ENCODE measurements at regions not wholly inside any gene's neighbourhood (a gene's known extent, or its start where the extent isn't known, plus 50 kb on each side); places are given as distances from the start of the nearest gene placed in this dataset.

- H3K27ac ChIP-seq = no peak overlapping the region
- intact Hi-C loops (cut with DNase I) = no loop called here
- H3K36me3 ChIP-seq = no peaks in the 10 kb centered on the region
- H3K9me3 ChIP-seq = no peaks in the 10 kb centered on the region
- no peak for DNase-seq
- TF ChIP-seq POLR2A (IDR thresholded peaks at IDR 0.05) = no peak
- no peak for TF ChIP-seq CTCF (IDR thresholded peaks at IDR 0.05)
- no peaks in the 10 kb centered on the region for H3K27me3 ChIP-seq
- H3K4me3 ChIP-seq = no peak overlapping the region
- no peaks in the 10 kb centered on the region for H3K4me1 ChIP-seq
These were observed 138.0 kb upstream of the POU2AF2 start for GRCh38 chr11:111107501-111107900.

- Histone ChIP-seq H3K4me1 (no peaks in the 10 kb centered on the region), H3K36me3 (no peaks in the 10 kb centered on the region), H3K4me3 (no peak overlapping the region), H3K27ac (no peak overlapping the region), H3K27me3 (no peaks in the 10 kb centered on the region), H3K9me3 (no peaks in the 10 kb centered on the region)
- no peak for DNase-seq
- TF ChIP-seq CTCF (IDR thresholded peaks at IDR 0.05) (no peak), POLR2A (IDR thresholded peaks at IDR 0.05) (no peak)
- intact Hi-C loops (cut with DNase I) = no loop called here
- WGBS, 2 donors = 82 to 100% methylated on average over 2 of the region's 2 CpGs
These were observed 138.9 kb upstream of the POU2AF2 start for GRCh38 chr11:111106641-111107040.

GRCh38 chr11:111105566-111105965 lies 140.0 kb upstream of the POU2AF2 start:
- Histone ChIP-seq H3K4me1 (no peaks in the 10 kb centered on the region), H3K27me3 (no peaks in the 10 kb centered on the region), H3K4me3 (no peak overlapping the region), H3K36me3 (no peaks in the 10 kb centered on the region), H3K9me3 (no peaks in the 10 kb centered on the region), H3K27ac (no peak overlapping the region)
- no peak for DNase-seq
- TF ChIP-seq CTCF (IDR thresholded peaks at IDR 0.05) (no peak), POLR2A (IDR thresholded peaks at IDR 0.05) (no peak)
- 94 to 95% methylated on average over 2 of the region's 2 CpGs for WGBS, 2 donors
- intact Hi-C loops (cut with DNase I) = no loop called here

- no peak for DNase-seq
These were observed 141.3 kb upstream of the POU2AF2 start for GRCh38 chr11:111104185-111104584.

GRCh38 chr11:111101881-111102280 lies 143.6 kb upstream of the POU2AF2 start:
- 56 to 77% methylated on average over 3 of the region's 3 CpGs for WGBS, 2 donors
- H3K4me1 ChIP-seq = no peaks in the 10 kb centered on the region
- DNase-seq = no peak
- TF ChIP-seq POLR2A (IDR thresholded peaks at IDR 0.05) (no peak), CTCF (IDR thresholded peaks at IDR 0.05) (no peak)
- no peaks in the 10 kb centered on the region for H3K9me3 ChIP-seq
- no peak overlapping the region for H3K27ac ChIP-seq
- H3K36me3 ChIP-seq = no peaks in the 10 kb centered on the region
- H3K27me3 ChIP-seq = no peaks in the 10 kb centered on the region
- intact Hi-C loops (cut with DNase I) = no loop called here
- H3K4me3 ChIP-seq = no peak overlapping the region

More at GRCh38 chr11:111104185-111104584, 141.3 kb upstream of the POU2AF2 start:
- no peaks in the 10 kb centered on the region for H3K27me3 ChIP-seq
- H3K4me3 ChIP-seq = no peak overlapping the region
- H3K9me3 ChIP-seq = no peaks in the 10 kb centered on the region
- TF ChIP-seq CTCF (IDR thresholded peaks at IDR 0.05) = no peak
- no peak for TF ChIP-seq POLR2A (IDR thresholded peaks at IDR 0.05)
- intact Hi-C loops (cut with DNase I) = no loop called here
- no peaks in the 10 kb centered on the region for H3K36me3 ChIP-seq
- no peaks in the 10 kb centered on the region for H3K4me1 ChIP-seq
- H3K27ac ChIP-seq = no peak overlapping the region
